ENCODE measurements at regions not wholly inside any gene's neighbourhood (a gene's known extent, or its start where the extent isn't known, plus 50 kb on each side); places are given as distances from the start of the nearest gene placed in this dataset.

DNA sequence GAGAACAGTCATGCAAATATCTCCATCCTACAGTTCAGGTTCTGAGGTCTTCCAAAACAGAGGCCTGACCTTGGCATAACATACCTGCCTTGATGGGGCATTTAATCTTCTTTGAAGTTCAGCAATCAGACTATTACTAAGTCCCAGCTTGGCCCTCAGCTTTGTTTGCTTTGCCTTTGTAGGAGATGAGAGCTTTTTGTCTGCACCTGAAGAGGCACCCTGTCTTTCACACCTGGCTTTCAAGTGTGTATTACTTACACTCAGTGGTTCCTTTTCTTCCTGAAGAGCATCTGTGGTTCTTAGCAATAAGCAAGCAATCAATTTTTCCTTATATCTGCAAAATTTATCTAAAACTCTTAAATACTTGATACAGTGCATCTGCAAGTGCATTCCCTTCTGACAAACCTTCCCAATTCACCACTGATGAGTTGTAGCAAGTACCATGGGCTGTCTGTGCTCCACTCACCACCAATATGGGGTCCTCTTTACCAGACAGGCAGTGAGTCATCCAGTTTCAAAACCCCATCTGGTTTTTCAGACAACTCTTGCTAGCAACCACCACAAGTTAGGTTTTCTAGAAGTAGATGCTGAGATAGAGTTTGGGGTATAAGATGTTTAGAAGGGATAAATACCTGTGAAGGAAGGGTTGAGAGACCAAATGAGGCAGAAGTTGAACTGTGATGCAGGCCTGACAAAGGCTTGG lies 100.2 kb downstream of the HINT1 start:
- Histone ChIP-seq H3K9ac (ENCODE audit: low read depth, low read length) (no peak overlapping the region), H3K9me3 (ENCODE audit: insufficient read depth, low read depth, low read length) (peaks cover 12% of the 10 kb centered on the region), H3K27ac (ENCODE audit: low read depth, low read length) (no peak overlapping the region), H3K4me3 (ENCODE audit: low read length) (no peak overlapping the region), H3K36me3 (ENCODE audit: insufficient read depth, low read length) (no peaks in the 10 kb centered on the region), H3K27me3 (ENCODE audit: insufficient read depth, low read length) (no peaks in the 10 kb centered on the region), H3K4me1 (ENCODE audit: insufficient read depth, low read length) (no peaks in the 10 kb centered on the region)

DNA sequence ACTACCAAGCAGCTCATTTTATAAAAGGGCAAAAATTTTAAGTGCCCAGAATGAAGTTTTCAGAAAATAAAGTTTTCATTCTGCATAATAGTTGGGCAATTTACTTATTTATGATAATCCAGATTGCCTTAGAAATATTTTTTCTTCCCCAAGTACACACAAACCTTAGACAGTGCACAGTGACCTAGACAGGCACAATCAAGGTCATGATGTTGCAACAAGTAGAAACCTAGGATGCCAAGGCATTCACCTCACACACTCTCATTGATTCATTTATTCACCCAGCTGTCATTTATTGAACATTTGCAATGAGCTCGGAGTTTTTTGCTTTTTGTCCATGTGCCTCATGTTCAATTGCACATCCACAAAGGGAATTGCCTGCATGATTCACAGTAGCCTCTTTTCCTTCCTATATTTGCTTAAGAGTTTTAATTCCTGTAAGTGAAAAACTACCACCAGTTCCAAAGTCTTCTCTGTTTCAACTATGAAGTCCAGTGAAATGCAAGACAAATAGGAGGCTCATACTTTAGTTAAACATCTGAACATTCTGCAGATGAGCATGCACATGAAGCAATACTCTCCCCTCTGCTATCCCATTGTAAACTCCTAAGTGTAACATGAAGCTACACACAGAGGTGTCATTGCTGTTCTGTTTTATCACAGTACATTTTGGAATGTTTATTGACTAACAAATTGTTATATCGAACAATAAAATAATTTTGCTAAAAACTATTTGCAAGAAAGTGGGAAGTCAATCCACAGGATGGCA lies 122.9 kb downstream of the HINT1 start:
- H3K36me3 ChIP-seq (ENCODE audit: insufficient read depth, low read length): no peaks in the 10 kb centered on the region
- no peak overlapping the region for H3K4me3 ChIP-seq (ENCODE audit: low read length)
- H3K27ac ChIP-seq (ENCODE audit: low read depth, low read length): no peak overlapping the region
- H3K27me3 ChIP-seq (ENCODE audit: insufficient read depth, low read length): no peaks in the 10 kb centered on the region
- H3K9ac ChIP-seq (ENCODE audit: low read depth, low read length): no peak overlapping the region
- no peaks in the 10 kb centered on the region for H3K4me1 ChIP-seq (ENCODE audit: insufficient read depth, low read length)
- WGBS: 95% methylated on average over 1 of the region's 2 CpGs
- H3K9me3 ChIP-seq (ENCODE audit: insufficient read depth, low read depth, low read length): peaks cover 9% of the 10 kb centered on the region; the same call in 1 of the 2 replicates

DNA sequence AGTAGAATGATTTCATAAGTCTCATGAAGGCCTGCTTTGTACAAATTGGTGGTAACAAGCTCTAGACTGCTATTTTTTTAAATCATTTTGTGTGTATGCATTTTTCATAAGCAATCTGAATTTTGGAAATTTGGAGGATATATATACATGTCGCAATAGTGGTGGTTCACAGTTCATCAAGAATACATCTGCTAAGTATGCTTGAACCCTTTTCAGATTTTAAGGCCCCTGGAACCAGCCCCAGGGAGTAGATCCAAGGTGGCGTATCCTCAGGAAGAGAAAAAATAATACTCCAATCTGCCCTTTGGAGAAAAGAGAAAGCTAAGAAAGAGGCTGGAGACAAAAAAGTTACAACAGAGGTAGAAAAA lies 141.6 kb downstream of the HINT1 start:
- 100% methylated on average over 1 of the region's 2 CpGs for WGBS
- Histone ChIP-seq H3K9me3 (ENCODE audit: insufficient read depth, low read depth, low read length) (no peaks in the 10 kb centered on the region), H3K27ac (ENCODE audit: low read depth, low read length) (no peak overlapping the region), H3K4me1 (ENCODE audit: insufficient read depth, low read length) (no peaks in the 10 kb centered on the region), H3K36me3 (ENCODE audit: insufficient read depth, low read length) (no peaks in the 10 kb centered on the region), H3K4me3 (ENCODE audit: low read length) (no peak overlapping the region), H3K27me3 (ENCODE audit: insufficient read depth, low read length) (no peaks in the 10 kb centered on the region), H3K9ac (ENCODE audit: low read depth, low read length) (no peak overlapping the region)

DNA sequence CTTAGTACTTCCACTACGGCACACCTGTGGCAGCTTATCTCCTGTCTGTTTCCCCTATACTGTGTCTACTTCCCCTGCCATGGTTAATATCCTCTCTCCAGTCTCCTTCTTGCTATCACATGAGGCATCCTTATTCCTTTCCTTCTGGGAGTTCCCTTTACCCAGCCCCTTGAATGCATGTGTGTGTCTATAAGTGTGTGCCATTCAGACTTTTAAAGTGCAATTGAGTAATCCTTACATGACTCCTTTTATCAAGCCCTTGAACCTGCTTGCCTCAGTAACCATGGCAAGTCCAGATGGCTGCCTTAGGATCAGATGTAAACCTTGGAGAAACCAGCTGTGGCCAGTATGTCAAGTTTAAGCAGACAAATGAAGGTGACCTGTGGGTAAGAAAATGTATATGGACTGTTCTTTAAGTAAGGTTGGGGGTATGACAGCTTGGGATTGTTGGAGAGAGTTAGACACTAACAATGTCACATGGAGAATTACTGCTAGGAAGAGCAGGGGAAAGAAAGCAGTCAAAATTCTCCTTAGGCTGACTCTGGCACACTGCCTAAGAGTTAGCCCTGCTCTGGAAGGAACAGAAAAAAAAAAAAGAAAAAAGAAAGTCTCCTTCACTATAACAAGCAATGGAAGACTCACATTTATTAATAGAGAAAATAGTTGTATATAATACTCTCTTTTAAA lies 142.1 kb downstream of the HINT1 start:
- H3K36me3 ChIP-seq (ENCODE audit: insufficient read depth, low read length): no peaks in the 10 kb centered on the region
- no peaks in the 10 kb centered on the region for H3K9me3 ChIP-seq (ENCODE audit: insufficient read depth, low read depth, low read length)
- no peaks in the 10 kb centered on the region for H3K4me1 ChIP-seq (ENCODE audit: insufficient read depth, low read length)
- H3K27ac ChIP-seq (ENCODE audit: low read depth, low read length): no peak overlapping the region
- no peaks in the 10 kb centered on the region for H3K27me3 ChIP-seq (ENCODE audit: insufficient read depth, low read length)
- 98% methylated on average over 1 of the region's 1 CpG for WGBS
- H3K9ac ChIP-seq (ENCODE audit: low read depth, low read length): no peak overlapping the region
- no peak overlapping the region for H3K4me3 ChIP-seq (ENCODE audit: low read length)

DNA sequence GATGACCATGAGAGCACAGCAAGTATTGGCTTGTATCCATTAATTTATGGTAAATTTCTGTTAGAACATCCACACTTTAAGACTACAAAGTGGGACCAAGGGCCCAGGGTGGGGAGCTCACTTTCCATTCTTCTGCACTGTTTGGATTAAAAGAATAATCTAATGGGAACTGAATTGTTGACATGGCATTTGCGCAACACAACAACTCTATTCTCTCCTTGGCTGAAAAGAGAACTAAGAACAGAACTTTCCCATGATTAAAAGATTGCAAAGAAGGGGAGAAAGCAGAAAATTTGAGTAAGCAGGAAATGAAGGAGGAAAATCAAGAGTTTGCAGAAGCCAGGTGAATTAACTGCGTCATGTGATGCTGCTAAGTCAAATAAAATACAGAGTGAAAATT lies 143.4 kb downstream of the HINT1 start:
- H3K27ac ChIP-seq (ENCODE audit: low read depth, low read length): no peak overlapping the region
- H3K4me1 ChIP-seq (ENCODE audit: insufficient read depth, low read length): no peaks in the 10 kb centered on the region
- WGBS: 95% methylated on average over 1 of the region's 2 CpGs
- no peak overlapping the region for H3K9ac ChIP-seq (ENCODE audit: low read depth, low read length)
- H3K4me3 ChIP-seq (ENCODE audit: low read length): no peak overlapping the region
- H3K9me3 ChIP-seq (ENCODE audit: insufficient read depth, low read depth, low read length): no peaks in the 10 kb centered on the region
- no peaks in the 10 kb centered on the region for H3K36me3 ChIP-seq (ENCODE audit: insufficient read depth, low read length)
- H3K27me3 ChIP-seq (ENCODE audit: insufficient read depth, low read length): no peaks in the 10 kb centered on the region

DNA sequence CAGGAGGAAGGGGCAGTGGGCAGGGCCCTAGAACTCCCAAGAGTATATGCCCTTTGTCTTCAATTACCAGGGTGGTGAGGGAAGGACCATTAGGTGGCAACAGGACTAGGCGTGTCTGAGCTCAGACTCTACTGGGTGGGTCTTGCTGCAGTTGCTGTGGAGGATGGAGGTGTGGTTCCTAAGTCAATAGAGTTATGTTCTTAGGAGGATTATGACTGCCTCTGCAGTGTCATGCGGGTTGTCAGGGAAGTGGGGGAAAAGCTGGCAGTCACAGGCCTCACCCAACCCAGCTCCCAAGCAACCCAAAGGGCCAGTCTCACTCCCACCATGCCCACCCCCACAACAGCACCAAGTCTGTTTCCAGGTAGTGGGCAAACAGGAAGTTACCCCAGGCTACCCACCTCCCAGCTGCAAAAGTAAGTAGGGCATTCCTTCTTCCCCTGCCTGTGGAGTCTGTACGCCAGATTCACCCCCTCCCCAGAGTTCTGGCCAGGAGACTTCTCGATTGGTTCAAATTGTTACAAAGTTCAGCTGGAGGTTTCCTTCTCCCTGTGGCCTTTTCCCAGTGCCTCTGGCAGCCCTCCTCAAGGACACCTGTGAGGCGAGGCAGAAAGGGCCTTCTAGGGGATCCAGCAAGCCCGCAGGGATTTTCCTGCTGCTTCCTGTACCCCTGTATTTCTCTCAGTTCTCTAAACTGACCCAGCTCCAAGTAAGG lies 145.3 kb downstream of the HINT1 start:
- H3K27me3 ChIP-seq (ENCODE audit: insufficient read depth, low read length): no peaks in the 10 kb centered on the region
- H3K36me3 ChIP-seq (ENCODE audit: insufficient read depth, low read length): no peaks in the 10 kb centered on the region
- no peak overlapping the region for H3K4me3 ChIP-seq (ENCODE audit: low read length)
- H3K27ac ChIP-seq (ENCODE audit: low read depth, low read length): no peak overlapping the region
- no peak overlapping the region for H3K9ac ChIP-seq (ENCODE audit: low read depth, low read length)
- H3K4me1 ChIP-seq (ENCODE audit: insufficient read depth, low read length): no peaks in the 10 kb centered on the region
- 92% methylated on average over 6 of the region's 6 CpGs for WGBS
- H3K9me3 ChIP-seq (ENCODE audit: insufficient read depth, low read depth, low read length): no peaks in the 10 kb centered on the region

DNA sequence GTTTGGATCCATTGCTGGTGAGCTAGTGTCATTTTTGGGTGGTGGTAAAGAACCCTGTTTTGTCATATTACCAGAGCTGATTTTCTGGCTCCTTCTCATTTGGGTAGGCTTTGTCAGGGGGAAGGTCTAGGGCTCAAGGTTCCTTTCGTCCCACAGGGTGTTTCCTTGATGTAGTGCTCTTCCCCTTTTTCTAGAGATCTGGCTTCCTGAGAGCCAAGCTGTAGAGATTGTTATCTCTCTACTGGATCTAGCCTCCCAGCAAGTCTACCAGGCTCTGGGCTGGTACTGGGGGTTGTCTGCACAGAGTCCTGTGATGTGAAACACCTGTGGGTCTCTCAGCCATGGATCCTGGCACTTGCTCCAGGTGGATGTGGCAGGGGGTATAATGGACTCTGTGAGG lies 145.9 kb downstream of the HINT1 start:
- 93% methylated on average over 1 of the region's 1 CpG for WGBS
- no peaks in the 10 kb centered on the region for H3K36me3 ChIP-seq (ENCODE audit: insufficient read depth, low read length)
- H3K9me3 ChIP-seq (ENCODE audit: insufficient read depth, low read depth, low read length): no peaks in the 10 kb centered on the region
- H3K9ac ChIP-seq (ENCODE audit: low read depth, low read length): no peak overlapping the region
- H3K4me3 ChIP-seq (ENCODE audit: low read length): no peak overlapping the region
- H3K27me3 ChIP-seq (ENCODE audit: insufficient read depth, low read length): no peaks in the 10 kb centered on the region
- H3K27ac ChIP-seq (ENCODE audit: low read depth, low read length): no peak overlapping the region
- H3K4me1 ChIP-seq (ENCODE audit: insufficient read depth, low read length): no peaks in the 10 kb centered on the region

DNA sequence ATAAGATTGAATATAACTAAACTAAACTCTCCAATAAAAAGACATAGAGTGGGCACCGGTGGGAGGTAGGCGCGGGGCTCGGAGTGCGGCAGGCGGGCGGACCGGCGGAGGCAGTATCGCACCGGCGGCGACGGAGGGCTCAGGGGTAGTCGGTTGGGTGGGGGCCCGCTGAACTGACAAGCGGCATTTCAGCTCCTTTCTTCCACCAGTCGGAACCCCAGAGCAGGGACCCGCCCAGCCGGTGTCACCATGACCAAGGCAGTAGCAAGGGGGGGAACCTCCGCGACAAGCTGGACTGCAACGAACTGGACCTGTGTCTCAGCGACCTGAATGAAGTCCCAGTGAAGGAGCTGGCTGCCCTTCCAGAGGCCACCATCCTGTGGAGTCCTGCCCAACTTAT lies 156.7 kb downstream of the HINT1 start:
- Histone ChIP-seq H3K4me3 (ENCODE audit: low read length) (no peak overlapping the region), H3K4me1 (ENCODE audit: insufficient read depth, low read length) (no peaks in the 10 kb centered on the region), H3K9me3 (ENCODE audit: insufficient read depth, low read depth, low read length) (no peaks in the 10 kb centered on the region), H3K27ac (ENCODE audit: low read depth, low read length) (no peak overlapping the region), H3K9ac (ENCODE audit: low read depth, low read length) (no peak overlapping the region), H3K27me3 (ENCODE audit: insufficient read depth, low read length) (no peaks in the 10 kb centered on the region), H3K36me3 (ENCODE audit: insufficient read depth, low read length) (no peaks in the 10 kb centered on the region)
- 95% methylated on average over 24 of the region's 24 CpGs for WGBS

DNA sequence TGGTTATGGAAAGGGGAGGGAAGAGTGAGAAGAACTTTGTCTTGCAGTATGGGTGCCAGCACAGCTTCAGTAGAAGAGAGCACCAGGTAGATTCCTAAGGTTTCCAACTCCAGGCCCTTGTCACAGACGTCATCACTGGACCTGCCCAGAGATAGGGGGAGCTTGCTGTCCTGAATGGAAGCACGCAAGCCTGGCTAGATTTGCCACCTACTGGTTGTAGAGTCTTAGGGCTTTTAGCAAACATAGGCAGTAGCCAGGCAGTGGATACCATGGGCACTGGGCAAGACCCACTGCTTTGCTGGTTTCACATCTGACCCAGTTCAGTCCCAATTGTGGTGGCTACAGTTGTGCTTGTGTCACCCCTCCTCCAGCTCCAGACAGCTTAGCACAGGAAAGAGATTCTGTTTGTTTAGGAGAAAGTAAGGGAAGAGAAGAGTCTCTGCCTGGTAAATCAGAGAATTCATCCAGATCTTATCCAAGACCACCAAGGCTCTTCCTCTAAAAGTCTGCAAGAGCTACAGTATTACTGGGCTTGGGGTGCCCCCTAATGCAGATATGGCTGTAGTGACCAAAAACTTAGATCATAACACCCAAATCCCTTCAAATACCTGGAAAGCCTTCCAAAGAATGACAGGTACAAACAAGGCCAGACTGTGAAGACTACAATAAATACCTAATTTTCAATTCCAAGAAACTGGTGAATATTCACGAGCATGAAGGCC lies 158.9 kb downstream of the HINT1 start:
- no peak overlapping the region for H3K27ac ChIP-seq (ENCODE audit: low read depth, low read length)
- no peaks in the 10 kb centered on the region for H3K4me1 ChIP-seq (ENCODE audit: insufficient read depth, low read length)
- 74% methylated on average over 3 of the region's 3 CpGs for WGBS
- no peaks in the 10 kb centered on the region for H3K9me3 ChIP-seq (ENCODE audit: insufficient read depth, low read depth, low read length)
- no peaks in the 10 kb centered on the region for H3K36me3 ChIP-seq (ENCODE audit: insufficient read depth, low read length)
- no peaks in the 10 kb centered on the region for H3K27me3 ChIP-seq (ENCODE audit: insufficient read depth, low read length)
- no peak overlapping the region for H3K4me3 ChIP-seq (ENCODE audit: low read length)
- no peak overlapping the region for H3K9ac ChIP-seq (ENCODE audit: low read depth, low read length)

DNA sequence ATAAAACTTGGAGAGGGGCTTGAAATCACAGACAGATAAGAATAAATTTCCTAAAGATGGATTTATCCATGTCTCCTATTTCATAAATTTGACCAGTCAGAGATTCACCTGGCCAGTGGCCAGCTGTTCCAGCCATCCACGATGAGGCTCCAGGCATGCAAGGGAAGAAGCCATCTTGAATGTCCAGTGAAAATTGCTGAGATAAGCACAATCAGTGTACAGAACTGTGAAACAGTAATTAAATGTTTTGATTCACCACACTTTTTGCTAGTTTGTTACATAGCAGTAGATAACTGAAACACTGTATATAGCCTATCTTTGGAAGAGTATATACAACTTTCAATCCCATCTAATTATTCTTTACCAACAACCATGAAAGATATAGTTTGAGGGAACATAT lies 163.5 kb downstream of the HINT1 start:
- H3K27me3 ChIP-seq (ENCODE audit: insufficient read depth, low read length): no peaks in the 10 kb centered on the region
- no peak overlapping the region for H3K4me3 ChIP-seq (ENCODE audit: low read length)
- H3K36me3 ChIP-seq (ENCODE audit: insufficient read depth, low read length): no peaks in the 10 kb centered on the region
- peaks cover 15% of the 10 kb centered on the region for H3K4me1 ChIP-seq (ENCODE audit: insufficient read depth, low read length)
- H3K9me3 ChIP-seq (ENCODE audit: insufficient read depth, low read depth, low read length): no peaks in the 10 kb centered on the region
- no peak overlapping the region for H3K9ac ChIP-seq (ENCODE audit: low read depth, low read length)
- 98% methylated on average over 1 of the region's 1 CpG for WGBS
- H3K27ac ChIP-seq (ENCODE audit: low read depth, low read length): no peak overlapping the region
